MM.1S (cell line): ENCODE measurements at regions not wholly inside any gene's neighbourhood (a gene's known extent, or its start where the extent isn't known, plus 50 kb on each side); places are given as distances from the start of the nearest gene placed in this dataset.
A peak's percentile ranks its signal among the peaks of the same experiment; 100 is the strongest.

Source experiments
- DNase-seq: peaks from one replicate; pipeline ENCODE4 v3.0.0-alpha.2; 2015
- H2AFZ ChIP-seq: fragments of 300-600 bp; sonication (generic); 2 replicates; pipeline ENCODE4 v1.6.0; 2016; ENCODE audit warnings: antibody characterized with exemption, low read length
- H3F3A ChIP-seq: fragments of 300-600 bp; sonication (generic); 2 replicates; pipeline ENCODE4 v1.6.1; 2016; ENCODE audit warnings: mild to moderate bottlenecking, antibody characterized with exemption, low read length, moderate library complexity, mixed read lengths; ENCODE audit not compliant: insufficient read depth
- H3K27ac ChIP-seq: fragments of 300-600 bp; sonication (generic); 2 replicates; pipeline ENCODE4 v1.5.1; 2016; ENCODE audit warnings: mild to moderate bottlenecking, low read length
- H3K27me3 ChIP-seq: fragments of 300-600 bp; sonication (generic); replicated peaks from 2 replicates; pipeline ENCODE4 v1.6.0; 2016; ENCODE audit warnings: low read length; ENCODE audit not compliant: insufficient read depth
- H3K36me3 ChIP-seq: fragments of 300-600 bp; sonication (generic); replicated peaks from 2 replicates; pipeline ENCODE4 v1.6.1; 2016; ENCODE audit warnings: mild to moderate bottlenecking, low read length, mixed read lengths; ENCODE audit not compliant: insufficient read depth
- H3K4me1 ChIP-seq: fragments of 300-600 bp; sonication (generic); 2 replicates; pipeline ENCODE4 v1.6.1; 2016; ENCODE audit warnings: low read length, mixed read lengths
- H3K4me2 ChIP-seq: fragments of 300-600 bp; sonication (generic); 2 replicates; pipeline ENCODE4 v1.6.0; 2016; ENCODE audit warnings: low read depth, low read length
- H3K4me3 ChIP-seq: fragments of 300-600 bp; sonication (generic); 2 replicates; pipeline ENCODE4 v1.5.1; 2016; ENCODE audit warnings: low read length, mixed read lengths
- H3K79me2 ChIP-seq: fragments of 300-600 bp; sonication (generic); 2 replicates; pipeline ENCODE4 v1.6.1; 2016; ENCODE audit warnings: mixed run types, low read length, mixed read lengths
- H3K9ac ChIP-seq: fragments of 300-600 bp; sonication (generic); 2 replicates; pipeline ENCODE4 v1.6.1; 2016; ENCODE audit warnings: low read length, mixed read lengths
- H3K9me2 ChIP-seq: fragments of 300-600 bp; sonication (generic); replicated peaks from 2 replicates; pipeline ENCODE4 v1.6.1; 2016; ENCODE audit warnings: mild to moderate bottlenecking, low read length, mixed read lengths; ENCODE audit not compliant: insufficient read depth
- H3K9me3 ChIP-seq: fragments of 300-600 bp; sonication (generic); replicated peaks from 2 replicates; pipeline ENCODE4 v1.6.1; 2016; ENCODE audit warnings: mild to moderate bottlenecking, low read length, mixed read lengths; ENCODE audit not compliant: insufficient read depth
- H4K20me1 ChIP-seq: fragments of 300-600 bp; sonication (generic); 2 replicates; pipeline ENCODE4 v1.6.1; 2016; ENCODE audit warnings: mild to moderate bottlenecking, low read length, moderate library complexity, mixed read lengths; ENCODE audit not compliant: insufficient read depth
- CTCF ChIP-seq: fragments of 300-600 bp; sonication (generic); IDR thresholded peaks from 2 replicates; pipeline ENCODE4 v1.5.1; 2016; ENCODE audit warnings: antibody characterized with exemption, low read length, mixed read lengths
- EZH2 ChIP-seq: fragments of 300-600 bp; sonication (generic); optimal IDR thresholded peaks from 2 replicates; pipeline ENCODE3; 2017; ENCODE audit warnings: low read depth, mild to moderate bottlenecking, antibody characterized with exemption, low read length, mixed read lengths
- EZH2phosphoT487 ChIP-seq: fragments of 300-600 bp; sonication (generic); IDR thresholded peaks from 2 replicates; pipeline ENCODE4 v1.6.1; 2018; ENCODE audit warnings: antibody characterized with exemption, low read length

GRCh38 chr10:124259139-124259825, 159.4 kb downstream of the OAT start:
- no peaks in the 10 kb centered on the region for H3K79me2 ChIP-seq
- H3K27me3 ChIP-seq: no peaks in the 10 kb centered on the region
- H3K27ac ChIP-seq: no peak overlapping the region
- no peaks in the 10 kb centered on the region for H3K36me3 ChIP-seq
- peak; percentile 22 for DNase-seq
- H2AFZ ChIP-seq: no peak overlapping the region
- no peak overlapping the region for H3K4me2 ChIP-seq
- no peaks in the 10 kb centered on the region for H3K9me2 ChIP-seq
- no peak overlapping the region for H3K9ac ChIP-seq
- no peaks in the 10 kb centered on the region for H3K9me3 ChIP-seq
- H3F3A ChIP-seq: no peaks in the 10 kb centered on the region
- H4K20me1 ChIP-seq: no peaks in the 10 kb centered on the region
- no peak overlapping the region for H3K4me3 ChIP-seq
- TF ChIP-seq EZH2phosphoT487 (no peak), EZH2 (no peak), CTCF (peak; percentile 35)
- no peaks in the 10 kb centered on the region for H3K4me1 ChIP-seq

- no peak overlapping the region for H2AFZ ChIP-seq
- DNase-seq: no peak
- no peaks in the 10 kb centered on the region for H3K27me3 ChIP-seq
- no peak overlapping the region for H3K9ac ChIP-seq
- H3K4me3 ChIP-seq: no peak overlapping the region
- peaks cover 3% of the 10 kb centered on the region; the same call in 1 of the 2 replicates for H3K4me1 ChIP-seq
- TF ChIP-seq CTCF: no peak
- TF ChIP-seq EZH2: no peak
- TF ChIP-seq EZH2phosphoT487: no peak
- H3K27ac ChIP-seq: no peak overlapping the region
- no peaks in the 10 kb centered on the region for H4K20me1 ChIP-seq
- no peaks in the 10 kb centered on the region for H3F3A ChIP-seq
- no peaks in the 10 kb centered on the region for H3K36me3 ChIP-seq
- H3K4me2 ChIP-seq: no peak overlapping the region
- no peaks in the 10 kb centered on the region for H3K9me3 ChIP-seq
- no peaks in the 10 kb centered on the region for H3K9me2 ChIP-seq
- H3K79me2 ChIP-seq: no peaks in the 10 kb centered on the region
Observed at GRCh38 chr10:124257781-124258180, 160.9 kb downstream of the OAT start.

GRCh38 chr10:124256151-124256550, 162.6 kb downstream of the OAT start:
- no peaks in the 10 kb centered on the region for H3K9me2 ChIP-seq
- no peak overlapping the region for H3K27ac ChIP-seq
- H3K4me3 ChIP-seq: no peak overlapping the region
- no peaks in the 10 kb centered on the region for H3K9me3 ChIP-seq
- TF ChIP-seq CTCF (no peak), EZH2phosphoT487 (no peak), EZH2 (no peak)
- no peak for DNase-seq
- H3K36me3 ChIP-seq: no peaks in the 10 kb centered on the region
- H4K20me1 ChIP-seq: no peaks in the 10 kb centered on the region
- H3F3A ChIP-seq: peaks cover 6% of the 10 kb centered on the region; the same call in 1 of the 2 replicates
- H2AFZ ChIP-seq: no peak overlapping the region
- H3K27me3 ChIP-seq: no peaks in the 10 kb centered on the region
- no peaks in the 10 kb centered on the region for H3K79me2 ChIP-seq
- no peak overlapping the region for H3K4me2 ChIP-seq
- peaks cover 13% of the 10 kb centered on the region for H3K4me1 ChIP-seq
- H3K9ac ChIP-seq: no peak overlapping the region
